Spleen (tissue), 7 donors: ENCODE measurements at regions not wholly inside any gene's neighbourhood (a gene's known extent, or its start where the extent isn't known, plus 50 kb on each side); places are given as distances from the start of the nearest gene placed in this dataset.

Experiments
- POLR2AphosphoS5 ChIP-seq, 3 donors: sonication (generic); formaldehyde crosslinking; IDR thresholded peaks; one replicate each; pipeline ENCODE4 v1.5.1; 2017; ENCODE audit warnings: antibody characterized with exemption in 3 of 3
- TF ChIP-seq, protein P1 (sequence below), 11 experiments: fragments of 200-600 bp in 7 of 11; fragments of 450-650 bp in 4 of 11; sonication (generic) in 4 of 11; IDR thresholded peaks in 8 of 11; conservative IDR thresholded peaks in 3 of 11; 1 replicate in 7 of 11; 2 replicates in 4 of 11; pipeline versions ENCODE4 v1.4.0 to v1.8.0; 2016 to 2021; ENCODE audit warnings: antibody characterized with exemption in 11 of 11, inconsistent platforms in 4 of 11, mild to moderate bottlenecking in 1 of 11
- donor health status: DM: no; HTN: no; CAD: no; lungs with moderate emphysema.
- donor health status: DM: no; HTN: no; CAD: no.
- donor health status: DM: no; HTN: no; CAD: no.

GRCh38 chr2:234251326-234252271 is 201.1 kb downstream of the SPP2 start:
- no peak for TF ChIP-seq POLR2AphosphoS5 (IDR thresholded peaks at IDR 0.05)
- TF ChIP-seq, protein P1, sequence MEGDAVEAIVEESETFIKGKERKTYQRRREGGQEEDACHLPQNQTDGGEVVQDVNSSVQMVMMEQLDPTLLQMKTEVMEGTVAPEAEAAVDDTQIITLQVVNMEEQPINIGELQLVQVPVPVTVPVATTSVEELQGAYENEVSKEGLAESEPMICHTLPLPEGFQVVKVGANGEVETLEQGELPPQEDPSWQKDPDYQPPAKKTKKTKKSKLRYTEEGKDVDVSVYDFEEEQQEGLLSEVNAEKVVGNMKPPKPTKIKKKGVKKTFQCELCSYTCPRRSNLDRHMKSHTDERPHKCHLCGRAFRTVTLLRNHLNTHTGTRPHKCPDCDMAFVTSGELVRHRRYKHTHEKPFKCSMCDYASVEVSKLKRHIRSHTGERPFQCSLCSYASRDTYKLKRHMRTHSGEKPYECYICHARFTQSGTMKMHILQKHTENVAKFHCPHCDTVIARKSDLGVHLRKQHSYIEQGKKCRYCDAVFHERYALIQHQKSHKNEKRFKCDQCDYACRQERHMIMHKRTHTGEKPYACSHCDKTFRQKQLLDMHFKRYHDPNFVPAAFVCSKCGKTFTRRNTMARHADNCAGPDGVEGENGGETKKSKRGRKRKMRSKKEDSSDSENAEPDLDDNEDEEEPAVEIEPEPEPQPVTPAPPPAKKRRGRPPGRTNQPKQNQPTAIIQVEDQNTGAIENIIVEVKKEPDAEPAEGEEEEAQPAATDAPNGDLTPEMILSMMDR (IDR thresholded peaks at IDR 0.05 in 8 of 11, conservative IDR thresholded peaks at IDR 0.05 in 3 of 11): no peak
